Activated naive CD4-positive, alpha-beta T cell treated with anti-CD3 and anti-CD28 coated beads for 36 hours (primary cell): ENCODE measurements at regions not wholly inside any gene's neighbourhood (a gene's known extent, or its start where the extent isn't known, plus 50 kb on each side); places are given as distances from the start of the nearest gene placed in this dataset.

Experiments used
- CTCF ChIA-PET: fragments of 350-600 bp; sonication (Branson Sonifier 250); formaldehyde crosslinking; loops from one replicate; lab custom pipeline; 2021; ENCODE audit warnings: antibody characterized with exemption; lab: Charles Lee
- DNase-seq: peaks from one replicate; pipeline ENCODE4 v3.0.0-alpha.2; 2020
- H3K27ac Mint-ChIP-seq: one replicate; pipeline ENCODE4 v1.8.0; 2021; ENCODE audit warnings: mild to moderate bottlenecking, mixed read lengths
- H3K27me3 Mint-ChIP-seq: one replicate; pipeline ENCODE4 v1.8.0; 2021; ENCODE audit warnings: low read depth, mixed read lengths
- H3K36me3 Mint-ChIP-seq: one replicate; pipeline ENCODE4 v1.8.0; 2021; ENCODE audit warnings: low read depth, mixed read lengths
- H3K4me1 Mint-ChIP-seq: one replicate; pipeline ENCODE4 v1.8.0; 2021; ENCODE audit warnings: low read depth, mixed read lengths
- H3K4me3 Mint-ChIP-seq: one replicate; pipeline ENCODE4 v1.8.0; 2021; ENCODE audit warnings: mild to moderate bottlenecking, moderate library complexity, mixed read lengths
- H3K9me3 Mint-ChIP-seq: one replicate; pipeline ENCODE4 v1.8.0; 2021; ENCODE audit warnings: mixed read lengths
- intact Hi-C: fragments of 100-400 bp; cut with micrococcal nuclease; formaldehyde crosslinking; loops from one replicate; pipeline ENCODE4 v1.15.1; 2023

DNA sequence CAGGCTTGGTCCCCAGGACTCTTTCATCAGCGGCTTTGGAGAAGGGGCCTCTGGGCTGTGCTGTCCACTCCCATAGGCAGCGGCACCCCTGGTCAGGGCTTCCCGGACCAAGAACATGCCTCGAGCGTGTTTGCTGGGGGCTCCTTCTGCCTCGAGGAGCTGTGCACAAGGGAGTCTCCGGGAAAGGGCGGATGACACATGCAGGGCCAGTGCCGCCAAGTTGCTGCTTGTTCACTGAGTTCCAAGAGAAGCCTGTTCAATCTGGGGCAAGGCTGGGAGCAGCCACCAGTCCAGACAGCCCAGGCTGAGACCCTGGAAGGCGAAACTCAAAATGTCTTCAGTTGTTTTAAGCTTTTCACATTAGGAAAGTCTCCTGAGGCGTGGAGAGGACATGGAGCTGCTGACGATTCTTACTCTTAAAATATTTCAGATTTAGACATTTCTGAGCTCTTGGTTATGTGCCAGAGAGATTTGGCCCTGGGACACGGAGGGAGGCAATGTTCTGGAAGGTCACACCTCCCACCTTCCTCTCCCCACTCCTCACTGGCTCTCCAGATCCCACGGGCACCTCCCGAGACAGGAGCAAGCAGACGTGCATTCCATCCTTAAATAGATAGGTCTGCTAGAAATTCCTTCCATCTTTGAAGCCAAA, 84.5 kb upstream of the ZNF469 start:
- intact Hi-C loops = no loop called here

GRCh38 chr16:88298833-88299745, 83.7 kb upstream of the ZNF469 start:
- Mint-ChIP-seq H3K4me1 (no peaks in the 10 kb centered on the region), H3K27me3 (peaks cover 4% of the 10 kb centered on the region), H3K27ac (no peak overlapping the region), H3K36me3 (no peaks in the 10 kb centered on the region), H3K9me3 (no peaks in the 10 kb centered on the region), H3K4me3 (no peak overlapping the region)
- peak; percentile 14 for DNase-seq
- intact Hi-C loops = no loop called here
- CTCF ChIA-PET = interaction anchor here (1.0 kb wide), 1 partner anchor 12 kb away, joined by 3 read pairs; no protein-coding TSS in a partner anchor

More for the DNA sequence above, 84.5 kb upstream of the ZNF469 start:
- H3K4me3 Mint-ChIP-seq = no peak overlapping the region
- H3K27ac Mint-ChIP-seq = no peak overlapping the region
- peaks cover 4% of the 10 kb centered on the region for H3K27me3 Mint-ChIP-seq
- no peaks in the 10 kb centered on the region for H3K9me3 Mint-ChIP-seq
- H3K36me3 Mint-ChIP-seq = no peaks in the 10 kb centered on the region
- no peak for DNase-seq
- H3K4me1 Mint-ChIP-seq = no peaks in the 10 kb centered on the region
- CTCF ChIA-PET = interaction anchor here (1.0 kb wide), 1 partner anchor 11 kb away, joined by 3 read pairs; no protein-coding TSS in a partner anchor

- no peak for DNase-seq
- no peaks in the 10 kb centered on the region for H3K9me3 Mint-ChIP-seq
- CTCF ChIA-PET = no interaction called here
- H3K27ac Mint-ChIP-seq = no peak overlapping the region
- peaks cover 4% of the 10 kb centered on the region for H3K27me3 Mint-ChIP-seq
- H3K36me3 Mint-ChIP-seq = no peaks in the 10 kb centered on the region
- no peak overlapping the region for H3K4me3 Mint-ChIP-seq
- H3K4me1 Mint-ChIP-seq = no peaks in the 10 kb centered on the region
- intact Hi-C loops = no loop called here
Observed at GRCh38 chr16:88299751-88300462, 82.9 kb upstream of the ZNF469 start.

DNA sequence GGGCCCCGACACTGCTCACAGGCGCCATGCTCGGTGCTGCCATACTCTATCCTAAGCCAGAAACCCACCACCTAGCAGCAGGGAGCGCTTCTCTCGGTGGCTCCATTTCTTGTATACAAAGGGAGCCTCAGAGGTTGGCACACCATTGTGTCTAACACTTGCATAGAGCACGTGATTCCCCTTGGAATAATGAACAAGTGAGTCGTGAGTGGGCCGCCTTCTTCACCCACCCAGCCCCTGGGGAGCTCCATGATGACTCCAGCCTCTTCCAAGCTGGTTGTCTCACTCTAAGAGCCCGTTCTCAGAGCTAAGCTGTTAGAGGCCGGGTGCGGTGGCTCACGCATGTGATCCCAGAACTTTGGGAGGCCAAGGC, 82.3 kb upstream of the ZNF469 start:
- CTCF ChIA-PET = interaction anchor here (0.6 kb wide), 1 partner anchor 919 kb away, joined by 8 read pairs; no protein-coding TSS in a partner anchor
- DNase-seq = no peak
- H3K36me3 Mint-ChIP-seq = no peaks in the 10 kb centered on the region
- no peaks in the 10 kb centered on the region for H3K4me1 Mint-ChIP-seq
- peaks cover under 1% of the 10 kb centered on the region for H3K9me3 Mint-ChIP-seq
- H3K27ac Mint-ChIP-seq = no peak overlapping the region
- intact Hi-C loops = no loop called here
- H3K27me3 Mint-ChIP-seq = peaks cover 4% of the 10 kb centered on the region
- no peak overlapping the region for H3K4me3 Mint-ChIP-seq

GRCh38 chr16:88301431-88301830, 81.3 kb upstream of the ZNF469 start:
- no peak overlapping the region for H3K4me3 Mint-ChIP-seq
- no peaks in the 10 kb centered on the region for H3K36me3 Mint-ChIP-seq
- no peaks in the 10 kb centered on the region for H3K4me1 Mint-ChIP-seq
- H3K9me3 Mint-ChIP-seq = peaks cover 5% of the 10 kb centered on the region
- no peak for DNase-seq
- H3K27ac Mint-ChIP-seq = no peak overlapping the region
- peaks cover 4% of the 10 kb centered on the region for H3K27me3 Mint-ChIP-seq
- intact Hi-C loops = no loop called here
- CTCF ChIA-PET = no interaction called here

DNA sequence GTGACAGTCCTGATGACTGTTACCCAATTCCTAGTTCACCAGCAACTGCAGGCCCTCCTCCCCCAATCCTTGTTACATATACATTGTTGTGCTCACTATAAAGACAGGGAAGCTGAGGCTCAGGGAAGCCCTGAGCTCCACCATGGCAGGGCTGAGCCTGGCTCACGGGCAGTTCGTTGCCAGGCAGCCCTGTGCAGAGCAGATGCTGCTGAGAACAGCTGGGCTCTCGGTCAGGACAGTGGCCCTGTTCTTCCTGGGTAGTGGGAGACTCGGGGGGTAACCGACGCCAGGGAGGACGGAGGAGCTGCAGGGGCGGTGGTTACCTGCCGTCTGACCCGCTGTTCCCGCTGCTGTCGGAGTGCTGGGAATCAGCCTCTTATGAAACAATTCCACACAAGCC, 80.9 kb upstream of the ZNF469 start:
- Mint-ChIP-seq H3K4me3 (no peak overlapping the region), H3K27me3 (peaks cover 4% of the 10 kb centered on the region), H3K9me3 (peaks cover 5% of the 10 kb centered on the region), H3K4me1 (no peaks in the 10 kb centered on the region), H3K27ac (no peak overlapping the region), H3K36me3 (no peaks in the 10 kb centered on the region)
- no peak for DNase-seq
- CTCF ChIA-PET = no interaction called here
- intact Hi-C loops = no loop called here

DNA sequence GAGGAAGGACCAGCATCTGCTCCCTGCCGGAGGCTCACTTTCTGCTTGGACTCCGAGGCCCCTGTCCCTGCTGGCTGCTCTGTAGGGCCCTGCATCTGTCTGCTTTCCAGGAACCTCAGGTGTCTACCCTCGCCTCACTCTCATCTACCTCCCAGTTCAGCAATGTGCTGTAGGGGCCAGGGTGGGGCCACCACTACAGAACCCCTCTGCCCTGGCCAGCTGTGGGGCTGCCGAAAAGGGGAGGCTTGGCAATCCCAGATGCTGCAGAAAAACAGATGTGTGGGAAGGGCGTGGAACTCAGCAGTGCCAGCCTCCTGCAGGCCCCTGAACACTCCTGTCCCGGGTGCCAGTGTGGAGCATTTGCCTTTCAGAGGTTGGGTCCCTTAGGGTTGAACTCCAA, 80.1 kb upstream of the ZNF469 start:
- no peak overlapping the region for H3K27ac Mint-ChIP-seq

GRCh38 chr16:88303405-88303804, 79.4 kb upstream of the ZNF469 start:
- CTCF ChIA-PET = no interaction called here
- intact Hi-C loops = no loop called here

More for the DNA sequence above, 80.1 kb upstream of the ZNF469 start:
- Mint-ChIP-seq H3K27me3 (peaks cover 7% of the 10 kb centered on the region), H3K4me3 (no peak overlapping the region), H3K4me1 (no peaks in the 10 kb centered on the region), H3K9me3 (peaks cover 5% of the 10 kb centered on the region), H3K36me3 (no peaks in the 10 kb centered on the region)
- CTCF ChIA-PET = no interaction called here
- no peak for DNase-seq
- intact Hi-C loops = no loop called here

GRCh38 chr16:88303890-88304819, 78.6 kb upstream of the ZNF469 start:
- Mint-ChIP-seq H3K36me3 (no peaks in the 10 kb centered on the region), H3K27me3 (peaks cover 15% of the 10 kb centered on the region), H3K9me3 (peaks cover 5% of the 10 kb centered on the region), H3K4me3 (no peak overlapping the region), H3K27ac (no peak overlapping the region), H3K4me1 (no peaks in the 10 kb centered on the region)
- no peak for DNase-seq
- intact Hi-C loops = no loop called here
- CTCF ChIA-PET = no interaction called here

More at GRCh38 chr16:88303405-88303804, 79.4 kb upstream of the ZNF469 start:
- DNase-seq = no peak
- no peak overlapping the region for H3K27ac Mint-ChIP-seq
- peaks cover 9% of the 10 kb centered on the region for H3K27me3 Mint-ChIP-seq
- no peak overlapping the region for H3K4me3 Mint-ChIP-seq
- no peaks in the 10 kb centered on the region for H3K4me1 Mint-ChIP-seq
- no peaks in the 10 kb centered on the region for H3K36me3 Mint-ChIP-seq
- peaks cover 5% of the 10 kb centered on the region for H3K9me3 Mint-ChIP-seq

- Mint-ChIP-seq H3K4me3 (no peak overlapping the region), H3K27ac (no peak overlapping the region), H3K27me3 (peaks cover 15% of the 10 kb centered on the region), H3K9me3 (peaks cover 5% of the 10 kb centered on the region), H3K4me1 (no peaks in the 10 kb centered on the region), H3K36me3 (no peaks in the 10 kb centered on the region)
- intact Hi-C loops = no loop called here
- CTCF ChIA-PET = no interaction called here
- no peak for DNase-seq
Observed at GRCh38 chr16:88305176-88305575, 77.6 kb upstream of the ZNF469 start.

DNA sequence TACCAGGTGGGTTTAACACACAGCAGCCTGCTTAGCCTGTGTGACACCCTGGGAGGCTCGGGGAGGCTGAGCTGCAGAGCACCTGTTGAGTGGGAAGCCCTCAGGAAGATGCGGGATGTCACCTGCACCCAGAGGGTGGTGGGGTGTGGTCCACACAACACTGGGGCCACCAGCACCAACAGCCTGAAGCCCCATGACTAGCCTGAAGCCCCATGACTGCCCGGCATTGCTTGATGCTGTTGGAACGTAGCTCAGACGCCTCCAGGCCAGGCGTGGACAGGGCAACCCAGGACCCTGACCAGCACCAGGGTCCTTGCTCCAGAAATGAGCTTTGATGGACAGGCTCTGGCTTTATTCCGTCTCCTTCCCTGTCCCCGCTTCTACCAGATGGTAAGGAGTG, 76.3 kb upstream of the ZNF469 start:
- intact Hi-C loops = no loop called here
- DNase-seq = no peak
- Mint-ChIP-seq H3K4me1 (no peaks in the 10 kb centered on the region), H3K27ac (no peak overlapping the region), H3K36me3 (no peaks in the 10 kb centered on the region), H3K9me3 (peaks cover 5% of the 10 kb centered on the region), H3K4me3 (no peak overlapping the region), H3K27me3 (peaks cover 14% of the 10 kb centered on the region)
- CTCF ChIA-PET = no interaction called here
